H9 (cell line): ENCODE measurements at regions not wholly inside any gene's neighbourhood (a gene's known extent, or its start where the extent isn't known, plus 50 kb on each side); places are given as distances from the start of the nearest gene placed in this dataset.

ENCODE experiments used
- DNase-seq: peaks from one replicate; pipeline ENCODE4 v3.0.0-alpha.2; 2017
- H2AFZ ChIP-seq: one replicate; pipeline ENCODE4 v1.6.1; 2013; ENCODE audit warnings: mild to moderate bottlenecking, low read length, control low read depth, moderate library complexity
- H2AK5ac ChIP-seq: 2 replicates; pipeline ENCODE4 v1.6.1; 2013; ENCODE audit warnings: low read length, control low read depth, mixed read lengths; ENCODE audit not compliant: insufficient read length
- H2BK120ac ChIP-seq: one replicate; pipeline ENCODE4 v1.6.1; 2013; ENCODE audit warnings: low read depth, mild to moderate bottlenecking, low read length, control low read depth, inconsistent platforms; ENCODE audit not compliant: poor library complexity, severe bottlenecking
- H2BK12ac ChIP-seq: 2 replicates; pipeline ENCODE4 v1.6.1; 2013; ENCODE audit warnings: low read length, control low read depth, mixed read lengths, low read depth; ENCODE audit not compliant: insufficient read length
- H2BK15ac ChIP-seq: 2 replicates; pipeline ENCODE4 v1.6.1; 2013; ENCODE audit warnings: low read depth, low read length, control low read depth
- H2BK20ac ChIP-seq: one replicate; pipeline ENCODE4 v1.6.1; 2013; ENCODE audit warnings: low read depth, mild to moderate bottlenecking, low read length, control low read depth, inconsistent platforms; ENCODE audit not compliant: poor library complexity, severe bottlenecking
- H2BK5ac ChIP-seq: 2 replicates; pipeline ENCODE4 v1.6.1; 2013; ENCODE audit warnings: low read length, control low read depth, mixed read lengths; ENCODE audit not compliant: insufficient read length
- H3K14ac ChIP-seq: 2 replicates; pipeline ENCODE4 v1.6.1; 2013; ENCODE audit warnings: low read length, control low read depth; ENCODE audit not compliant: insufficient read depth
- H3K18ac ChIP-seq: 2 replicates; pipeline ENCODE4 v1.6.1; 2013; ENCODE audit warnings: low read depth, mild to moderate bottlenecking, mixed read lengths, low read length, control low read depth; ENCODE audit not compliant: insufficient read length
- H3K23ac ChIP-seq: 2 replicates; pipeline ENCODE4 v1.6.1; 2013; ENCODE audit warnings: low read length, control low read depth, mixed read lengths, low read depth; ENCODE audit not compliant: insufficient read length
- H3K23me2 ChIP-seq: 2 replicates; pipeline ENCODE4 v1.6.1; 2013; ENCODE audit warnings: low read depth, mild to moderate bottlenecking, mixed read lengths, low read length, control low read depth; ENCODE audit not compliant: insufficient read length, poor library complexity, severe bottlenecking
- H3K27ac ChIP-seq: 2 replicates; pipeline ENCODE4 v1.5.1; 2013; ENCODE audit warnings: low read length, control low read depth, mixed read lengths, low read depth; ENCODE audit not compliant: insufficient read length
- H3K27me3 ChIP-seq: 2 replicates; pipeline ENCODE4 v1.6.1; 2013; ENCODE audit warnings: low read length, control low read depth, inconsistent platforms; ENCODE audit not compliant: insufficient read depth
- H3K4ac ChIP-seq: 2 replicates; pipeline ENCODE4 v1.6.1; 2013; ENCODE audit warnings: low read depth, mild to moderate bottlenecking, control low read depth, inconsistent platforms, low read length, moderate library complexity
- H3K4me1 ChIP-seq: 2 replicates; pipeline ENCODE4 v1.6.1; 2013; ENCODE audit warnings: low read length, control low read depth, inconsistent platforms; ENCODE audit not compliant: insufficient read depth
- H3K4me2 ChIP-seq: 2 replicates; pipeline ENCODE4 v1.6.1; 2013; ENCODE audit warnings: low read length, control low read depth, mixed read lengths; ENCODE audit not compliant: insufficient read length, insufficient read depth
- H3K56ac ChIP-seq: 2 replicates; pipeline ENCODE4 v1.6.1; 2013; ENCODE audit warnings: low read depth, mild to moderate bottlenecking, mixed read lengths, low read length, control low read depth; ENCODE audit not compliant: insufficient read length
- H3K79me1 ChIP-seq: 2 replicates; pipeline ENCODE4 v1.6.1; 2013; ENCODE audit warnings: low read depth, mild to moderate bottlenecking, moderate library complexity, low read length, control low read depth, inconsistent platforms; ENCODE audit not compliant: insufficient read depth, poor library complexity, severe bottlenecking
- H3K79me2 ChIP-seq: 2 replicates; pipeline ENCODE4 v1.6.1; 2013; ENCODE audit warnings: low read length, control low read depth, inconsistent platforms; ENCODE audit not compliant: insufficient read depth
- H3K9ac ChIP-seq: 2 replicates; pipeline ENCODE4 v1.6.1; 2013; ENCODE audit warnings: low read length, control low read depth, mixed read lengths; ENCODE audit not compliant: insufficient read length; ENCODE audit errors: extremely low read depth
- H3K9me3 ChIP-seq: one replicate; pipeline ENCODE4 v1.6.1; 2013; ENCODE audit warnings: low read depth, low read length, inconsistent platforms; ENCODE audit not compliant: control insufficient read depth
- H3T11ph ChIP-seq: one replicate; pipeline ENCODE4 v1.6.1; 2013; ENCODE audit warnings: mild to moderate bottlenecking, low read length, control low read depth, inconsistent platforms
- H4K20me1 ChIP-seq: one replicate; pipeline ENCODE4 v1.6.1; 2013; ENCODE audit not compliant: control insufficient read depth, insufficient read length, insufficient read depth
- H4K5ac ChIP-seq: 2 replicates; pipeline ENCODE4 v1.6.1; 2013; ENCODE audit warnings: low read depth, mild to moderate bottlenecking, mixed read lengths, low read length, control low read depth; ENCODE audit not compliant: insufficient read length
- H4K8ac ChIP-seq: replicated peaks from 2 replicates; pipeline ENCODE4 v1.6.1; 2013; ENCODE audit warnings: low read length, control low read depth, mixed read lengths, low read depth; ENCODE audit not compliant: insufficient read length
- H4K91ac ChIP-seq: 2 replicates; pipeline ENCODE4 v1.6.1; 2013; ENCODE audit warnings: low read depth, mild to moderate bottlenecking, moderate library complexity, mixed read lengths, low read length, control low read depth; ENCODE audit not compliant: insufficient read length
- H3K27ac Mint-ChIP-seq, 3 experiments: 2 replicates in 2 of 3; 3 replicates in 1 of 3; pipeline ENCODE4 v1.8.0; 2020 to 2021; ENCODE audit warnings: mixed read lengths in 3 of 3, mild to moderate bottlenecking in 1 of 3, moderate library complexity in 1 of 3
- H3K27me3 Mint-ChIP-seq: 2 replicates; pipeline ENCODE4 v1.8.0; 2021; ENCODE audit warnings: low read depth, mild to moderate bottlenecking, moderate library complexity, mixed read lengths
- H3K36me3 Mint-ChIP-seq, 3 experiments: 2 replicates in 2 of 3; 3 replicates in 1 of 3; pipeline ENCODE4 v1.8.0; 2020 to 2021; ENCODE audit warnings: low read depth in 3 of 3, mixed read lengths in 3 of 3; ENCODE audit not compliant: insufficient read depth in 1 of 3
- H3K4me1 Mint-ChIP-seq, 2 experiments: 2 replicates each; pipeline ENCODE4 v1.8.0; 2020; ENCODE audit warnings: mixed read lengths in 2 of 2
- H3K4me3 Mint-ChIP-seq, 2 experiments: 2 replicates in 1 of 2; 3 replicates in 1 of 2; pipeline ENCODE4 v1.8.0; 2020 to 2021; ENCODE audit warnings: mild to moderate bottlenecking in 2 of 2, mixed read lengths in 2 of 2, moderate library complexity in 1 of 2
- H3K9me3 Mint-ChIP-seq, 2 experiments: 2 replicates in 1 of 2; 3 replicates in 1 of 2; pipeline ENCODE4 v1.8.0; 2020; ENCODE audit warnings: mild to moderate bottlenecking in 2 of 2, mixed read lengths in 2 of 2, moderate library complexity in 1 of 2
- WGBS: extraction: QIAGEN DNeasy Blood & Tissue Kit; methylation state at CpG from one replicate; pipeline ENCODE4 v1.1.7; 2013; ENCODE audit warnings: missing lambda C conversion rate, low lambda C conversion rate, mixed read lengths; ENCODE audit not compliant: insufficient read length; ENCODE audit errors: extremely low coverage; 5-methylcytosine and 5-hydroxymethylcytosine counted together
- TF ChIP-seq, protein P1 (sequence below): fragments of 200-600 bp; sonication (generic); conservative IDR thresholded peaks from 3 replicates; pipeline ENCODE4 v1.8.0; 2021; ENCODE audit warnings: antibody characterized with exemption, mild to moderate bottlenecking

DNA sequence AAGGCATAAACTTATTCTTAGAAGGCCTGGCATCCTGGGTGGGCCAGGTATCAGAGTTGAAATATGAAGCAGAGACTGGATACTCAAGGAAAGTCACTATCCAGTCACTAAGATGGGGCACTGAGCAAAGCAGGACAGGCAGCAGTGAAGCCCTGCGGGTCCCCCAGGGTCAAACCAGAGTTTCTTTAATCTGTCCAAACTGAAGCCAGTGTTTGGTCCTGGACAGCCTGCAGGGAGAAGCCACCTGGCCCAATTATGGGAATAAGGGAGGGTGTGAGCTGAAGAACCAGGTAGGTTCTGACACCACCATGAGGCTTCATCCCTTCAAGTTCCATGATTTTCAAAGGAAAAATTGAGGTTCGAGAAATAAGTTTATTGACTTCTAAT is 109.7 kb upstream of the FOXN2 start:
- Mint-ChIP-seq H3K36me3 (0 out of 7 replicates have a peak, but pooled peaks cover 0 to 2% (median 0%) of the 10 kb centered on the region in 3 experiments), H3K4me1 (peaks cover 50 to 51% of the 10 kb centered on the region in 2 experiments), H3K9me3 (no peaks in the 10 kb centered on the region), H3K27ac (no peak overlapping the region), H3K27me3 (no peaks in the 10 kb centered on the region; the same call in 1 of the 2 replicates), H3K4me3 (no peak overlapping the region)
- Histone ChIP-seq H4K91ac (no peak overlapping the region), H2BK15ac (no peak overlapping the region), H2AK5ac (no peak overlapping the region), H3K23ac (no peak overlapping the region), H4K5ac (no peak overlapping the region), H3K56ac (no peak overlapping the region), H2BK5ac (no peak overlapping the region), H3K4ac (no peak overlapping the region), H3K18ac (no peak overlapping the region), H3K9me3 (no peaks in the 10 kb centered on the region), H4K20me1 (no peaks in the 10 kb centered on the region), H2AFZ (no peak overlapping the region), H3K79me2 (no peaks in the 10 kb centered on the region), H2BK120ac (no peak overlapping the region), H3K9ac (no peak overlapping the region), H3K4me2 (no peak overlapping the region), H3K4me1 (peaks cover 13% of the 10 kb centered on the region; the same call in 1 of the 2 replicates), H3K23me2 (no peaks in the 10 kb centered on the region), H3K27ac (no peak overlapping the region), H3K79me1 (no peaks in the 10 kb centered on the region), H2BK20ac (no peak overlapping the region), H4K8ac (no peak overlapping the region), H2BK12ac (no peak overlapping the region), H3T11ph (no peak overlapping the region), H3K27me3 (no peaks in the 10 kb centered on the region), H3K14ac (no peak overlapping the region)
- DNase-seq = no peak
- TF ChIP-seq, protein P1, sequence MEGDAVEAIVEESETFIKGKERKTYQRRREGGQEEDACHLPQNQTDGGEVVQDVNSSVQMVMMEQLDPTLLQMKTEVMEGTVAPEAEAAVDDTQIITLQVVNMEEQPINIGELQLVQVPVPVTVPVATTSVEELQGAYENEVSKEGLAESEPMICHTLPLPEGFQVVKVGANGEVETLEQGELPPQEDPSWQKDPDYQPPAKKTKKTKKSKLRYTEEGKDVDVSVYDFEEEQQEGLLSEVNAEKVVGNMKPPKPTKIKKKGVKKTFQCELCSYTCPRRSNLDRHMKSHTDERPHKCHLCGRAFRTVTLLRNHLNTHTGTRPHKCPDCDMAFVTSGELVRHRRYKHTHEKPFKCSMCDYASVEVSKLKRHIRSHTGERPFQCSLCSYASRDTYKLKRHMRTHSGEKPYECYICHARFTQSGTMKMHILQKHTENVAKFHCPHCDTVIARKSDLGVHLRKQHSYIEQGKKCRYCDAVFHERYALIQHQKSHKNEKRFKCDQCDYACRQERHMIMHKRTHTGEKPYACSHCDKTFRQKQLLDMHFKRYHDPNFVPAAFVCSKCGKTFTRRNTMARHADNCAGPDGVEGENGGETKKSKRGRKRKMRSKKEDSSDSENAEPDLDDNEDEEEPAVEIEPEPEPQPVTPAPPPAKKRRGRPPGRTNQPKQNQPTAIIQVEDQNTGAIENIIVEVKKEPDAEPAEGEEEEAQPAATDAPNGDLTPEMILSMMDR = no peak
- no CpG with 5 or more reads among the region's 2 CpGs for WGBS
